ENCODE measurements at regions not wholly inside any gene's neighbourhood (a gene's known extent, or its start where the extent isn't known, plus 50 kb on each side); places are given as distances from the start of the nearest gene placed in this dataset.

DNA sequence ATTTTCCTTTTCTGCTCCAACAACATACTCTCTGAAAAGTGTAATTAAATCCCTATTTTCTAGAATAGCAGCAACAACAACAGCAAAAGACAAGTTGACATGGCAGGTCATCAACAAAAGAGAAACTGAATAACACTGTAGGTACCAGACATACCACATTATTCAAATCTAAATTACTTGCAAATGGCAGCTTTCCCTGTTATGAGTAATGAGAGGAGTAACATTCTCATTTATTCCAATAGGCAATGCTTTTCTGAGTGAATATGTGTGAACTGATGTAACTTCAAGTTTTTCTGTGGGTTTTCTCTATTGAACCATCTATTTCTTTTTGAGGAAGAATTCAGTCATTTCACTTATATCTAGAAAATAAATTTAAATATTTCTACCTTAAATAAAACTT lies 501.5 kb downstream of the TRIB2 start:
- H3K9me3 ChIP-seq: no peaks in the 10 kb centered on the region
- H3K4me1 ChIP-seq: no peaks in the 10 kb centered on the region
- no peak overlapping the region for H3K27ac ChIP-seq
- no peak for DNase-seq
- H3K36me3 ChIP-seq: no peaks in the 10 kb centered on the region
- H3K27me3 ChIP-seq: no peaks in the 10 kb centered on the region
- TF ChIP-seq CTCF (IDR thresholded peaks at IDR 0.05): no peak
- H3K4me3 ChIP-seq: no peak overlapping the region

GRCh38 chr2:13227578-13227977 lies 510.8 kb downstream of the TRIB2 start:
- TF ChIP-seq POLR2A (IDR thresholded peaks at IDR 0.05) (no peak), CTCF (IDR thresholded peaks at IDR 0.05) (no peak)
- Histone ChIP-seq H3K27me3 (no peaks in the 10 kb centered on the region), H3K36me3 (no peaks in the 10 kb centered on the region), H3K9me3 (no peaks in the 10 kb centered on the region), H3K27ac (no peak overlapping the region), H3K4me1 (no peaks in the 10 kb centered on the region), H3K4me3 (no peak overlapping the region)
- no peak for DNase-seq

- H3K27me3 ChIP-seq: no peaks in the 10 kb centered on the region
- H3K9me3 ChIP-seq: no peaks in the 10 kb centered on the region
- H3K4me1 ChIP-seq: no peaks in the 10 kb centered on the region
- TF ChIP-seq CTCF (IDR thresholded peaks at IDR 0.05): no peak
- TF ChIP-seq POLR2A (IDR thresholded peaks at IDR 0.05): no peak
- no peaks in the 10 kb centered on the region for H3K36me3 ChIP-seq
- no peak overlapping the region for H3K4me3 ChIP-seq
- no peak overlapping the region for H3K27ac ChIP-seq
- no peak for DNase-seq
Measured at GRCh38 chr2:13230221-13230620, 513.5 kb downstream of the TRIB2 start.

GRCh38 chr2:13240061-13240460 lies 523.3 kb downstream of the TRIB2 start:
- TF ChIP-seq CTCF (IDR thresholded peaks at IDR 0.05) (no peak), POLR2A (IDR thresholded peaks at IDR 0.05) (no peak)
- Histone ChIP-seq H3K9me3 (no peaks in the 10 kb centered on the region), H3K27ac (no peak overlapping the region), H3K36me3 (no peaks in the 10 kb centered on the region), H3K4me3 (no peak overlapping the region), H3K27me3 (no peaks in the 10 kb centered on the region), H3K4me1 (no peaks in the 10 kb centered on the region)
- DNase-seq: no peak

DNA sequence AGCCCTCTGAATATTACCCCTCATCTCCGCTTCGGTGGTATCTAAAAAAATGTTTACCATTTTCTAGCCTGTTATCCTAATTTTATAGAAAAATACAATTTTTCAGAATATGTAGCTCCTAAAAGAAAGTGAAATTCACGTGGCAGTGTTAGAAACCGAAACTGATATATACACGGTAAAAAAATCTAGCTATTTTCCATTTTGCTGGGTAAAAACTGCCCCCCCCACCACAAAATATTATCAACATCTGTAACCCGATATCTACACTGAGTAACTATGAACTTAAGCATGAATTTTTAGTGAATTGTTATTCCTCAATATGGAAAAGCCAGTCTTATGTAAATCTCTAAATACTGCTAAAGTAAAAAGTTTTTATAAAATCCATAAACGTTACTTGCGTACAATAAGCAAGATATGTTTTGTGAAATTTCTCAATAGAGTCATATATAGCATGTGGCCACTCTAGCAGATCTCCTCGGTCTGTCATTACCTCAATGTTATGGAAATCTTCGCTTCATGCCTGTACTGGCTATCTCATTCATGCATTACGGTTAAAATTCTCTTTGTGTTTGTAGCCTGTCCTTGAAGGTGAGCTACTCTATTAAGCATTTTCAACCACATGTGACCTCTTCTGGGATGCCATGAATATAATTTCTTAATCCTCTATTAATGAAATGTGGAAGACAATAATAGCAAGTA lies 524.2 kb downstream of the TRIB2 start:
- H3K27me3 ChIP-seq: no peaks in the 10 kb centered on the region
- no peaks in the 10 kb centered on the region for H3K36me3 ChIP-seq
- H3K27ac ChIP-seq: no peak overlapping the region
- no peak overlapping the region for H3K4me3 ChIP-seq
- no peaks in the 10 kb centered on the region for H3K9me3 ChIP-seq
- TF ChIP-seq CTCF (IDR thresholded peaks at IDR 0.05) (no peak), POLR2A (IDR thresholded peaks at IDR 0.05) (no peak)
- no peak for DNase-seq
- no peaks in the 10 kb centered on the region for H3K4me1 ChIP-seq

- DNase-seq: no peak
Measured at GRCh38 chr2:13252615-13253014, 535.9 kb downstream of the TRIB2 start.

More at GRCh38 chr2:13252615-13253014, 535.9 kb downstream of the TRIB2 start:
- H3K9me3 ChIP-seq: no peaks in the 10 kb centered on the region
- H3K36me3 ChIP-seq: no peaks in the 10 kb centered on the region
- no peaks in the 10 kb centered on the region for H3K27me3 ChIP-seq
- H3K4me3 ChIP-seq: no peak overlapping the region
- H3K4me1 ChIP-seq: no peaks in the 10 kb centered on the region
- no peak overlapping the region for H3K27ac ChIP-seq
- TF ChIP-seq CTCF (IDR thresholded peaks at IDR 0.05) (no peak), POLR2A (IDR thresholded peaks at IDR 0.05) (no peak)

All from Peyer's patch (tissue), 4 donors.